ENCODE measurements at regions not wholly inside any gene's neighbourhood (a gene's known extent, or its start where the extent isn't known, plus 50 kb on each side); places are given as distances from the start of the nearest gene placed in this dataset.

DNA sequence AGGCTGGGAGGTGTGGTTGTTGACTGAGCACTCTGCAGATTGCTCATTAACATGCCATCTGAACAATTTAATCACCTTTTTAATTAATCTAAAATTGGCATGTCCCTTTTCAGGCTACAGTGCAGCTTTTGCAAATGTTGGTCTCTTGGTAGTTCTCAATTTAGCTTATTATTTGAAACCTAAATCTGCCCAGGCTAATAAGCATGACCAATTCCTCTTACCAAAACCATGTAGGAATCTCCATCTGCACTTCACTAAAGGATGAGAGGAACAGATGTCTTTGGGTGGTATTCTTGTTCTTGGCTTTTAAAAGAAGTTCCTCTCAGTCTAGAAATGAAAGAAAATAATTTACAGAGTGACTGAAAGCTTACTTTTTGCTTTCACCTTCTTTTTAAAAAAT lies 190.1 kb upstream of the RMST start:
- no peak overlapping the region for H3K27ac ChIP-seq (ENCODE audit: insufficient read depth, low read depth, low read length)
- no peak for FAIRE-seq
- no peaks in the 10 kb centered on the region for H3K36me3 ChIP-seq (ENCODE audit: control insufficient read depth in 2 of 2, extremely low read depth in 1 of 2, insufficient read depth in 2 of 2, low read length in 2 of 2)
- no peaks in the 10 kb centered on the region for H4K20me1 ChIP-seq (replicated peaks; ENCODE audit: control insufficient read depth, extremely low read depth, insufficient read depth, low read length)
- no peak for DNase-seq (ENCODE audit: low read depth, low spot score)
- no peak for TF ChIP-seq POLR2AphosphoS5 (IDR thresholded peaks at IDR 0.05; ENCODE audit: insufficient read depth, low read depth, low read length)
- no peaks in the 10 kb centered on the region for H3K9me1 ChIP-seq (replicated peaks; ENCODE audit: control insufficient read depth, extremely low read depth, insufficient read depth, low read length)
- H3K27me3 ChIP-seq (ENCODE audit: control insufficient read depth in 2 of 2, insufficient read depth in 2 of 2, low read length in 2 of 2), result no peaks in the 10 kb centered on the region
- POLR2A ChIA-PET, result no interaction called here
- H3K4me3 ChIP-seq (replicated peaks in 1 of 3; ENCODE audit: insufficient read depth in 1 of 3, low read depth in 1 of 3, low read length in 3 of 3), result no peak overlapping the region
- H3K79me2 ChIP-seq (ENCODE audit: control insufficient read depth, insufficient read depth, low read length), result no peaks in the 10 kb centered on the region
- no peak overlapping the region for H3K9ac ChIP-seq (replicated peaks; ENCODE audit: extremely low read depth, insufficient read depth, low read length)
- BruUV-seq (replicated peaks), result no TSS peak
- CTCF ChIA-PET, result no interaction called here
- H3K4me2 ChIP-seq (ENCODE audit: insufficient read depth, low read length), result no peak overlapping the region
- no peak overlapping the region for H2AFZ ChIP-seq (ENCODE audit: low read depth, low read length)
- dilution Hi-C loops (cut with MboI; ENCODE audit: extremely low pct_ligation_motif_present, low sequenced_read_pairs) (no loop called here), intact Hi-C loops (cut with micrococcal nuclease) (no loop called here)
- no peaks in the 10 kb centered on the region for H3K4me1 ChIP-seq (ENCODE audit: control insufficient read depth, extremely low read depth, insufficient read depth, low read length)
- H3K9me3 ChIP-seq (replicated peaks; ENCODE audit: control insufficient read depth, insufficient read depth, low read length), result no peaks in the 10 kb centered on the region

- POLR2A ChIA-PET, result no interaction called here
- intact Hi-C loops (cut with micrococcal nuclease), result no loop called here
Observed at GRCh38 chr12:97274386-97274785, 188.2 kb upstream of the RMST start.

More at GRCh38 chr12:97274386-97274785, 188.2 kb upstream of the RMST start:
- Histone ChIP-seq H3K4me1 (ENCODE audit: control insufficient read depth, extremely low read depth, insufficient read depth, low read length) (no peaks in the 10 kb centered on the region), H2AFZ (ENCODE audit: low read depth, low read length) (no peak overlapping the region), H3K27me3 (ENCODE audit: control insufficient read depth in 2 of 2, insufficient read depth in 2 of 2, low read length in 2 of 2) (no peaks in the 10 kb centered on the region), H3K9ac (replicated peaks; ENCODE audit: extremely low read depth, insufficient read depth, low read length) (no peak overlapping the region), H3K79me2 (ENCODE audit: control insufficient read depth, insufficient read depth, low read length) (no peaks in the 10 kb centered on the region), H3K27ac (ENCODE audit: insufficient read depth, low read depth, low read length) (no peak overlapping the region), H3K36me3 (ENCODE audit: control insufficient read depth in 2 of 2, extremely low read depth in 1 of 2, insufficient read depth in 2 of 2, low read length in 2 of 2) (no peaks in the 10 kb centered on the region), H3K4me2 (ENCODE audit: insufficient read depth, low read length) (no peak overlapping the region), H3K4me3 (replicated peaks in 1 of 3; ENCODE audit: insufficient read depth in 1 of 3, low read depth in 1 of 3, low read length in 3 of 3) (no peak overlapping the region), H3K9me3 (replicated peaks; ENCODE audit: control insufficient read depth, insufficient read depth, low read length) (no peaks in the 10 kb centered on the region), H3K9me1 (replicated peaks; ENCODE audit: control insufficient read depth, extremely low read depth, insufficient read depth, low read length) (no peaks in the 10 kb centered on the region), H4K20me1 (replicated peaks; ENCODE audit: control insufficient read depth, extremely low read depth, insufficient read depth, low read length) (no peaks in the 10 kb centered on the region)
- TF ChIP-seq GATA2 (IDR thresholded peaks at IDR 0.05; ENCODE audit: insufficient read depth, insufficient read length, low read depth, low read length) (no peak), POLR2AphosphoS5 (IDR thresholded peaks at IDR 0.05; ENCODE audit: insufficient read depth, low read depth, low read length) (no peak), MYC (IDR thresholded peaks at IDR 0.05; ENCODE audit: low read depth, low read length) (no peak), CTCF (IDR thresholded peaks at IDR 0.05; ENCODE audit: extremely low read depth in 1 of 2, insufficient read depth in 1 of 2, low read depth in 1 of 2, low read length in 2 of 2) (no peak), EZH2 (IDR thresholded peaks at IDR 0.05; ENCODE audit: borderline replicate concordance, low read depth, low read length, severe bottlenecking) (no peak), POLR2A (IDR thresholded peaks at IDR 0.05; ENCODE audit: low read depth, low read length) (no peak), MAX (IDR thresholded peaks at IDR 0.05; ENCODE audit: insufficient read depth, insufficient read length) (no peak), FOS (IDR thresholded peaks at IDR 0.05; ENCODE audit: borderline replicate concordance, insufficient read depth, low read length) (no peak), JUN (IDR thresholded peaks at IDR 0.05; ENCODE audit: borderline replicate concordance, insufficient read depth, insufficient read length, low read depth) (no peak)
- CTCF ChIA-PET, result no interaction called here
- FAIRE-seq, result no peak
- dilution Hi-C loops (cut with MboI; ENCODE audit: extremely low pct_ligation_motif_present, low sequenced_read_pairs), result no loop called here
- no peak for DNase-seq (ENCODE audit: low read depth, low spot score)
- no TSS peak for BruUV-seq (replicated peaks)
